PC-3 (cell line): ENCODE measurements at regions not wholly inside any gene's neighbourhood (a gene's known extent, or its start where the extent isn't known, plus 50 kb on each side); places are given as distances from the start of the nearest gene placed in this dataset.

Experiments used
- ATAC-seq: fragments of 200-7000 bp; cut with Tn5 transposase; 2 replicates; pipeline ENCODE4 v1.9.1; 2020; ENCODE audit warnings: mild to moderate bottlenecking, moderate library complexity
- BruUV-seq: library from RNA; stranded (reverse); fragments of 400-500 nt; replicated peaks from 2 replicates; lab custom pipeline; 2021; lab: Mats Ljungman, UMichigan
- CTCF ChIA-PET: fragments of 300-600 bp; sonication (Branson Sonifier 250); formaldehyde crosslinking; loops from one replicate; lab custom pipeline; 2022; ENCODE audit warnings: antibody characterized with exemption; lab: Charles Lee
- POLR2A ChIA-PET: fragments of 300-600 bp; sonication (Branson Sonifier 250); formaldehyde crosslinking; loops from one replicate; lab custom pipeline; 2022; ENCODE audit warnings: antibody characterized with exemption; ENCODE audit not compliant: unreplicated experiment; lab: Charles Lee
- DNase-seq: peaks from one replicate; pipeline ENCODE4 v3.0.0-alpha.2; 2015
- H2AFZ ChIP-seq: fragments of 300-600 bp; sonication (generic); 2 replicates; pipeline ENCODE4 v1.6.0; 2016; ENCODE audit warnings: antibody characterized with exemption, low read length
- H3F3A ChIP-seq: fragments of 300-600 bp; sonication (generic); one replicate; pipeline ENCODE4 v1.6.0; 2017; ENCODE audit warnings: antibody characterized with exemption, low read length, control low read depth, mild to moderate bottlenecking; ENCODE audit not compliant: unreplicated experiment
- H3K27ac ChIP-seq: fragments of 300-600 bp; sonication (generic); 2 replicates; pipeline ENCODE4 v1.5.1; 2016; ENCODE audit warnings: mild to moderate bottlenecking, low read length
- H3K27me3 ChIP-seq: fragments of 300-600 bp; sonication (generic); 2 replicates; pipeline ENCODE4 v1.6.1; 2016; ENCODE audit warnings: low read length, mixed read lengths
- H3K36me3 ChIP-seq: fragments of 300-600 bp; sonication (generic); 2 replicates; pipeline ENCODE4 v1.6.1; 2016; ENCODE audit warnings: low read depth, mixed run types, low read length, mixed read lengths
- H3K4me1 ChIP-seq: fragments of 300-600 bp; sonication (generic); 2 replicates; pipeline ENCODE4 v1.5.1; 2016; ENCODE audit warnings: low read length; ENCODE audit not compliant: insufficient read depth
- H3K4me2 ChIP-seq: fragments of 300-600 bp; sonication (generic); 2 replicates; pipeline ENCODE4 v1.6.0; 2016; ENCODE audit warnings: low read length
- H3K4me3 ChIP-seq: fragments of 300-600 bp; sonication (generic); 2 replicates; pipeline ENCODE4 v1.5.1; 2016; ENCODE audit warnings: mild to moderate bottlenecking, low read length, mixed read lengths
- H3K79me2 ChIP-seq: fragments of 300-600 bp; sonication (generic); 2 replicates; pipeline ENCODE4 v1.6.1; 2017; ENCODE audit warnings: low read length, mixed read lengths
- H3K9ac ChIP-seq: fragments of 300-600 bp; sonication (generic); 2 replicates; pipeline ENCODE4 v1.6.0; 2016; ENCODE audit warnings: mild to moderate bottlenecking, low read length
- H3K9me2 ChIP-seq: fragments of 300-600 bp; sonication (generic); replicated peaks from 2 replicates; pipeline ENCODE4 v1.6.1; 2016; ENCODE audit warnings: mixed run types, low read length, mixed read lengths
- H3K9me3 ChIP-seq: fragments of 300-600 bp; sonication (generic); 2 replicates; pipeline ENCODE4 v1.6.1; 2016; ENCODE audit warnings: low read length, mixed read lengths
- H4K20me1 ChIP-seq: fragments of 300-600 bp; sonication (generic); 2 replicates; pipeline ENCODE4 v1.6.1; 2016; ENCODE audit warnings: low read length, mixed read lengths
- CTCF ChIP-seq: fragments of 300-600 bp; sonication (generic); conservative IDR thresholded peaks from 2 replicates; pipeline ENCODE4 v1.5.1; 2017; ENCODE audit warnings: antibody characterized with exemption, low read depth, mild to moderate bottlenecking, low read length
- EZH2 ChIP-seq: fragments of 300-600 bp; sonication (generic); IDR thresholded peaks from one replicate; pipeline ENCODE4 v1.6.1; 2017; ENCODE audit warnings: antibody characterized with exemption, mild to moderate bottlenecking, low read length; ENCODE audit not compliant: unreplicated experiment
- EZH2phosphoT487 ChIP-seq: fragments of 300-600 bp; sonication (generic); IDR thresholded peaks from 2 replicates; pipeline ENCODE4 v1.6.1; 2018; ENCODE audit warnings: mild to moderate bottlenecking, antibody characterized with exemption, low read length, borderline replicate concordance
- intact Hi-C: fragments of 100-400 bp; cut with micrococcal nuclease; formaldehyde crosslinking; loops from 2 replicates; pipeline ENCODE4 v1.9.0; 2023

- Histone ChIP-seq H3F3A (no peaks in the 10 kb centered on the region), H3K9ac (no peak overlapping the region), H2AFZ (no peak overlapping the region), H3K9me2 (no peaks in the 10 kb centered on the region), H3K4me3 (no peak overlapping the region), H3K36me3 (no peaks in the 10 kb centered on the region), H3K27me3 (no peaks in the 10 kb centered on the region), H3K4me1 (peaks cover 16% of the 10 kb centered on the region), H3K9me3 (0 out of 2 replicates have a peak, but pooled peaks cover 5% of the 10 kb centered on the region), H3K4me2 (no peak overlapping the region), H3K79me2 (no peaks in the 10 kb centered on the region), H4K20me1 (no peaks in the 10 kb centered on the region), H3K27ac (no peak overlapping the region)
- intact Hi-C loops = no loop called here
- no TSS peak for BruUV-seq
- DNase-seq (no peak), ATAC-seq (no peak)
- CTCF ChIA-PET = no interaction called here
- POLR2A ChIA-PET = no interaction called here
- TF ChIP-seq EZH2 = no peak
- no peak for TF ChIP-seq EZH2phosphoT487
- TF ChIP-seq CTCF = no peak
Measured at GRCh38 chr3:106797461-106797860, 579.8 kb upstream of the CCDC54 start.

GRCh38 chr3:106805625-106806024 lies 571.6 kb upstream of the CCDC54 start:
- BruUV-seq = no TSS peak
- no peaks in the 10 kb centered on the region for H3K79me2 ChIP-seq
- no peak for DNase-seq
- H3K27me3 ChIP-seq = no peaks in the 10 kb centered on the region
- TF ChIP-seq EZH2 (no peak), EZH2phosphoT487 (no peak), CTCF (no peak)
- CTCF ChIA-PET = no interaction called here
- no peaks in the 10 kb centered on the region for H3F3A ChIP-seq
- H3K4me3 ChIP-seq = no peak overlapping the region
- no peak for ATAC-seq
- no peaks in the 10 kb centered on the region for H4K20me1 ChIP-seq
- no peak overlapping the region for H3K9ac ChIP-seq
- H2AFZ ChIP-seq = no peak overlapping the region
- intact Hi-C loops = no loop called here
- H3K9me2 ChIP-seq = no peaks in the 10 kb centered on the region
- POLR2A ChIA-PET = no interaction called here
- no peaks in the 10 kb centered on the region for H3K9me3 ChIP-seq
- no peak overlapping the region for H3K27ac ChIP-seq
- no peaks in the 10 kb centered on the region for H3K4me1 ChIP-seq
- no peak overlapping the region for H3K4me2 ChIP-seq
- H3K36me3 ChIP-seq = no peaks in the 10 kb centered on the region

GRCh38 chr3:106806964-106807363 lies 570.3 kb upstream of the CCDC54 start:
- Histone ChIP-seq H3K4me1 (no peaks in the 10 kb centered on the region), H3F3A (no peaks in the 10 kb centered on the region), H3K9me3 (no peaks in the 10 kb centered on the region), H3K4me2 (no peak overlapping the region), H4K20me1 (no peaks in the 10 kb centered on the region), H3K79me2 (no peaks in the 10 kb centered on the region), H2AFZ (no peak overlapping the region), H3K9ac (no peak overlapping the region), H3K27ac (no peak overlapping the region), H3K27me3 (no peaks in the 10 kb centered on the region), H3K9me2 (no peaks in the 10 kb centered on the region), H3K36me3 (no peaks in the 10 kb centered on the region), H3K4me3 (no peak overlapping the region)
- no peak for DNase-seq
- TF ChIP-seq CTCF (no peak), EZH2phosphoT487 (no peak), EZH2 (no peak)
- no peak for ATAC-seq
- ChIA-PET POLR2A (no interaction called here), CTCF (no interaction called here)
- BruUV-seq = no TSS peak
- intact Hi-C loops = no loop called here
